ENCODE measurements at regions not wholly inside any gene's neighbourhood (a gene's known extent, or its start where the extent isn't known, plus 50 kb on each side); places are given as distances from the start of the nearest gene placed in this dataset.

DNA sequence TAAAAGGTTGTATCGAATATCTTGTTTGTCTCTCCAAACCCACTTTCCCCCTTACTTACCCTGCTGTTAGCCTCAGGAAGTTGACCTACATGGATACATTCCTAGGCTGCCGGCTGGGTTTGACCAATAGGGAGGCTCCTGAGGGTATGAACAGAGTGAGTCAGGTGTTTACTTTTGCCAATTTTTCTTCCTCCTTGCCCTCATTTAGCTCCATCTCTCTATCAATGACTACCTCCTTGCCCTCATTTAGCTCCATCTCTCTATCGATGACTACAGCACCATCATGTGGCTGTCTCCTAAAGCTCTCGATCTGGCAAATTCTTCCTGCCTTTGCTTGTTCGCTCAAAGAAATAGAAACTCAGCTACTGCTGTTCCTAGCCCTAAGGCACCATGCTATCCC is 571.9 kb upstream of the CRIM1 start (continued):
- no peak for TF ChIP-seq MAX (IDR thresholded peaks at IDR 0.05)
- TF ChIP-seq KDM1A (IDR thresholded peaks at IDR 0.05; ENCODE audit: borderline replicate concordance, low read length): no peak
- TF ChIP-seq SP4 (IDR thresholded peaks at IDR 0.05; ENCODE audit: low read length): no peak
- no peak for TF ChIP-seq EZH2 (IDR thresholded peaks at IDR 0.05; ENCODE audit: low read depth, low read length, severe bottlenecking)
- TF ChIP-seq TEAD4 (IDR thresholded peaks at IDR 0.05; ENCODE audit: low read depth, low read length): no peak
- no peak for TF ChIP-seq CHD2 (IDR thresholded peaks at IDR 0.05; ENCODE audit: low read length)

All from H1 (cell line).